ENCODE measurements at regions not wholly inside any gene's neighbourhood (a gene's known extent, or its start where the extent isn't known, plus 50 kb on each side); places are given as distances from the start of the nearest gene placed in this dataset.

GRCh38 chr5:58022055-58022454, 437.8 kb downstream of the PLK2 start:
- TF ChIP-seq, protein P1, sequence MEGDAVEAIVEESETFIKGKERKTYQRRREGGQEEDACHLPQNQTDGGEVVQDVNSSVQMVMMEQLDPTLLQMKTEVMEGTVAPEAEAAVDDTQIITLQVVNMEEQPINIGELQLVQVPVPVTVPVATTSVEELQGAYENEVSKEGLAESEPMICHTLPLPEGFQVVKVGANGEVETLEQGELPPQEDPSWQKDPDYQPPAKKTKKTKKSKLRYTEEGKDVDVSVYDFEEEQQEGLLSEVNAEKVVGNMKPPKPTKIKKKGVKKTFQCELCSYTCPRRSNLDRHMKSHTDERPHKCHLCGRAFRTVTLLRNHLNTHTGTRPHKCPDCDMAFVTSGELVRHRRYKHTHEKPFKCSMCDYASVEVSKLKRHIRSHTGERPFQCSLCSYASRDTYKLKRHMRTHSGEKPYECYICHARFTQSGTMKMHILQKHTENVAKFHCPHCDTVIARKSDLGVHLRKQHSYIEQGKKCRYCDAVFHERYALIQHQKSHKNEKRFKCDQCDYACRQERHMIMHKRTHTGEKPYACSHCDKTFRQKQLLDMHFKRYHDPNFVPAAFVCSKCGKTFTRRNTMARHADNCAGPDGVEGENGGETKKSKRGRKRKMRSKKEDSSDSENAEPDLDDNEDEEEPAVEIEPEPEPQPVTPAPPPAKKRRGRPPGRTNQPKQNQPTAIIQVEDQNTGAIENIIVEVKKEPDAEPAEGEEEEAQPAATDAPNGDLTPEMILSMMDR (IDR thresholded peaks at IDR 0.05; ENCODE audit: low read depth, low read length, poor library complexity, severe bottlenecking) = no peak
- no peak for TF ChIP-seq EZH2phosphoT487 (IDR thresholded peaks at IDR 0.05; ENCODE audit: borderline replicate concordance, low read length)

All from DOHH2 (cell line).